Dendritic cell treated with granulocyte-macrophage colony-stimulating factor and Interleukin-4, amounts not matched to agents 40 ng/mL and 50 ng/mL, for 4 days (primary cell): ENCODE measurements at regions not wholly inside any gene's neighbourhood (a gene's known extent, or its start where the extent isn't known, plus 50 kb on each side); places are given as distances from the start of the nearest gene placed in this dataset.
"Not testable (repeated sequence)": the region's sequence is repeated elsewhere in the genome, so short reads cannot be mapped to it uniquely, and the experiment has no call there.

Source experiments
- H3K27ac Mint-ChIP-seq: one replicate; pipeline ENCODE4 v1.8.0; 2022; ENCODE audit warnings: mild to moderate bottlenecking, mixed read lengths
- H3K27me3 Mint-ChIP-seq: one replicate; pipeline ENCODE4 v1.8.0; 2022; ENCODE audit warnings: mild to moderate bottlenecking, mixed read lengths
- H3K36me3 Mint-ChIP-seq: one replicate; pipeline ENCODE4 v1.8.0; 2022; ENCODE audit warnings: low read depth, mixed read lengths
- H3K4me1 Mint-ChIP-seq: one replicate; pipeline ENCODE4 v1.8.0; 2022; ENCODE audit warnings: low read depth, mixed read lengths
- H3K4me3 Mint-ChIP-seq: one replicate; pipeline ENCODE4 v1.8.0; 2022; ENCODE audit warnings: mild to moderate bottlenecking, moderate library complexity, mixed read lengths
- H3K9me3 Mint-ChIP-seq: one replicate; pipeline ENCODE4 v1.8.0; 2022; ENCODE audit warnings: mixed read lengths
- intact Hi-C: fragments of 100-400 bp; cut with micrococcal nuclease; formaldehyde crosslinking; loops from one replicate; pipeline ENCODE4 v1.15.0; 2022

GRCh38 chr6:18527836-18528743 lies 140.9 kb downstream of the RNF144B start:
- no peaks in the 10 kb centered on the region for H3K4me1 Mint-ChIP-seq
- intact Hi-C loops = loop anchor here (5.0 kb wide), 1 partner anchor 1529 kb away; no protein-coding TSS in a partner anchor
- H3K36me3 Mint-ChIP-seq = no peaks in the 10 kb centered on the region
- H3K9me3 Mint-ChIP-seq = no peaks in the 10 kb centered on the region
- no peak overlapping the region for H3K4me3 Mint-ChIP-seq
- no peak overlapping the region for H3K27ac Mint-ChIP-seq
- peaks cover 9% of the 10 kb centered on the region for H3K27me3 Mint-ChIP-seq

GRCh38 chr6:18530201-18530600 lies 143.1 kb downstream of the RNF144B start:
- H3K36me3 Mint-ChIP-seq = no peaks in the 10 kb centered on the region
- intact Hi-C loops = no loop called here
- H3K27me3 Mint-ChIP-seq = peaks cover 12% of the 10 kb centered on the region

GRCh38 chr6:18532139-18532538 lies 145.0 kb downstream of the RNF144B start:
- Mint-ChIP-seq H3K4me1 (no peaks in the 10 kb centered on the region), H3K27ac (no peak overlapping the region)
- intact Hi-C loops = no loop called here

More at GRCh38 chr6:18530201-18530600, 143.1 kb downstream of the RNF144B start:
- Mint-ChIP-seq H3K4me1 (no peaks in the 10 kb centered on the region), H3K9me3 (no peaks in the 10 kb centered on the region), H3K27ac (no peak overlapping the region), H3K4me3 (no peak overlapping the region)

GRCh38 chr6:18533793-18534192 lies 146.6 kb downstream of the RNF144B start:
- intact Hi-C loops = no loop called here
- H3K27ac Mint-ChIP-seq = no peak overlapping the region
- peaks cover 16% of the 10 kb centered on the region for H3K27me3 Mint-ChIP-seq
- H3K4me1 Mint-ChIP-seq = no peaks in the 10 kb centered on the region
- peaks cover 8% of the 10 kb centered on the region for H3K9me3 Mint-ChIP-seq
- no peaks in the 10 kb centered on the region for H3K36me3 Mint-ChIP-seq
- H3K4me3 Mint-ChIP-seq = no peak overlapping the region

More at GRCh38 chr6:18532139-18532538, 145.0 kb downstream of the RNF144B start:
- Mint-ChIP-seq H3K36me3 (no peaks in the 10 kb centered on the region), H3K4me3 (no peak overlapping the region), H3K27me3 (peaks cover 16% of the 10 kb centered on the region), H3K9me3 (no peaks in the 10 kb centered on the region)

- Mint-ChIP-seq H3K27ac (no peak overlapping the region), H3K9me3 (peaks cover 12% of the 10 kb centered on the region), H3K4me1 (no peaks in the 10 kb centered on the region), H3K36me3 (no peaks in the 10 kb centered on the region), H3K4me3 (no peak overlapping the region), H3K27me3 (peaks cover 16% of the 10 kb centered on the region)
- intact Hi-C loops = no loop called here
Observed at GRCh38 chr6:18536591-18537055, 149.5 kb downstream of the RNF144B start.

- Mint-ChIP-seq H3K4me3 (no peak overlapping the region), H3K4me1 (no peaks in the 10 kb centered on the region), H3K27me3 (peaks cover 12% of the 10 kb centered on the region), H3K27ac (no peak overlapping the region), H3K36me3 (no peaks in the 10 kb centered on the region), H3K9me3 (peaks cover 18% of the 10 kb centered on the region)
- intact Hi-C loops = no loop called here
Observed at GRCh38 chr6:18538315-18538714, 151.2 kb downstream of the RNF144B start.

- Mint-ChIP-seq H3K36me3 (no peaks in the 10 kb centered on the region), H3K4me3 (no peak overlapping the region), H3K9me3 (peaks cover 36% of the 10 kb centered on the region), H3K4me1 (peaks cover 10% of the 10 kb centered on the region), H3K27me3 (peaks cover 5% of the 10 kb centered on the region), H3K27ac (no peak overlapping the region)
- intact Hi-C loops = no loop called here
Observed at GRCh38 chr6:18543051-18543450, 155.9 kb downstream of the RNF144B start.

GRCh38 chr6:18545142-18545541 lies 158.0 kb downstream of the RNF144B start:
- Mint-ChIP-seq H3K4me1 (peaks cover 10% of the 10 kb centered on the region), H3K9me3 (peaks cover 25% of the 10 kb centered on the region), H3K27ac (peak overlapping the region; percentile 15)
- H3K4me3 Mint-ChIP-seq, H3K36me3 Mint-ChIP-seq, H3K27me3 Mint-ChIP-seq, intact Hi-C loops: not testable (repeated sequence)

- Mint-ChIP-seq H3K27me3 (peaks cover 5% of the 10 kb centered on the region), H3K4me1 (peaks cover 10% of the 10 kb centered on the region), H3K36me3 (no peaks in the 10 kb centered on the region), H3K27ac (peak overlapping the region; percentile 15), H3K9me3 (peaks cover 25% of the 10 kb centered on the region), H3K4me3 (no peak overlapping the region)
- intact Hi-C loops = no loop called here
Observed at GRCh38 chr6:18545726-18546125, 158.6 kb downstream of the RNF144B start.

GRCh38 chr6:18550119-18550518 lies 163.0 kb downstream of the RNF144B start:
- Mint-ChIP-seq H3K4me3 (no peak overlapping the region), H3K27me3 (peaks cover 3% of the 10 kb centered on the region), H3K9me3 (peaks cover under 1% of the 10 kb centered on the region), H3K27ac (no peak overlapping the region), H3K4me1 (peaks cover 10% of the 10 kb centered on the region), H3K36me3 (no peaks in the 10 kb centered on the region)
- intact Hi-C loops = no loop called here

GRCh38 chr6:18551228-18551627 lies 164.1 kb downstream of the RNF144B start:
- Mint-ChIP-seq H3K9me3 (no peaks in the 10 kb centered on the region), H3K4me1 (peaks cover under 1% of the 10 kb centered on the region), H3K36me3 (no peaks in the 10 kb centered on the region), H3K4me3 (no peak overlapping the region), H3K27ac (no peak overlapping the region), H3K27me3 (peaks cover 7% of the 10 kb centered on the region)
- intact Hi-C loops = no loop called here

GRCh38 chr6:18555750-18556149 lies 168.6 kb downstream of the RNF144B start:
- Mint-ChIP-seq H3K27me3 (peaks cover 15% of the 10 kb centered on the region), H3K4me3 (no peak overlapping the region), H3K36me3 (no peaks in the 10 kb centered on the region), H3K27ac (no peak overlapping the region), H3K9me3 (no peaks in the 10 kb centered on the region), H3K4me1 (peaks cover 4% of the 10 kb centered on the region)
- intact Hi-C loops = no loop called here

GRCh38 chr6:18561037-18561750 lies 174.0 kb downstream of the RNF144B start:
- Mint-ChIP-seq H3K4me1 (peaks cover 16% of the 10 kb centered on the region), H3K9me3 (peaks cover 14% of the 10 kb centered on the region), H3K27ac (no peak overlapping the region), H3K27me3 (peaks cover 10% of the 10 kb centered on the region), H3K36me3 (no peaks in the 10 kb centered on the region), H3K4me3 (no peak overlapping the region)
- intact Hi-C loops = no loop called here

- no peak overlapping the region for H3K4me3 Mint-ChIP-seq
- intact Hi-C loops = no loop called here
- H3K9me3 Mint-ChIP-seq = peaks cover 18% of the 10 kb centered on the region
- no peaks in the 10 kb centered on the region for H3K36me3 Mint-ChIP-seq
- peaks cover 16% of the 10 kb centered on the region for H3K4me1 Mint-ChIP-seq
- peaks cover 8% of the 10 kb centered on the region for H3K27me3 Mint-ChIP-seq
- no peak overlapping the region for H3K27ac Mint-ChIP-seq
Observed at GRCh38 chr6:18562726-18563125, 175.6 kb downstream of the RNF144B start.
